ENCODE measurements at regions not wholly inside any gene's neighbourhood (a gene's known extent, or its start where the extent isn't known, plus 50 kb on each side); places are given as distances from the start of the nearest gene placed in this dataset.

GRCh38 chr7:53428045-53428444 lies 392.6 kb downstream of the POM121L12 start (continued):
- TF ChIP-seq NR3C1 (CRISPR knock-in tag; conservative IDR thresholded peaks at IDR 0.05; ENCODE audit: low read depth) (no peak), FOXK1 (CRISPR knock-in tag; IDR thresholded peaks at IDR 0.05) (no peak), ELF4 (CRISPR knock-in tag; IDR thresholded peaks at IDR 0.05; ENCODE audit: low read depth) (no peak)

GRCh38 chr7:53431901-53432300 lies 396.5 kb downstream of the POM121L12 start:
- Mint-ChIP-seq H3K27ac (no peak overlapping the region), H3K4me1 (no peaks in the 10 kb centered on the region), H3K9me3 (peaks cover 10% of the 10 kb centered on the region), H3K27me3 (ENCODE audit: low read depth) (no peaks in the 10 kb centered on the region), H3K36me3 (peaks cover 3% of the 10 kb centered on the region), H3K4me3 (no peak overlapping the region)
- ChIA-PET POLR2A (no interaction called here), CTCF (no interaction called here)
- no peak for ATAC-seq
- DNase-seq (ENCODE audit: low spot score), result no peak
- TF ChIP-seq ZBTB21 (CRISPR knock-in tag; IDR thresholded peaks at IDR 0.05; ENCODE audit: borderline replicate concordance), result no peak
- no peak for TF ChIP-seq PRRX2 (CRISPR knock-in tag; IDR thresholded peaks at IDR 0.05)
- no peak for TF ChIP-seq HMGA2 (CRISPR knock-in tag; IDR thresholded peaks at IDR 0.05)
- no peak for TF ChIP-seq PREB (CRISPR knock-in tag; IDR thresholded peaks at IDR 0.05; ENCODE audit: borderline replicate concordance)
- TF ChIP-seq ETV6 (CRISPR knock-in tag; IDR thresholded peaks at IDR 0.05), result no peak
- TF ChIP-seq OVOL2 (CRISPR knock-in tag; IDR thresholded peaks at IDR 0.05; ENCODE audit: borderline replicate concordance), result no peak
- TF ChIP-seq ZNF232 (CRISPR knock-in tag; IDR thresholded peaks at IDR 0.05), result no peak
- TF ChIP-seq ELF4 (CRISPR knock-in tag; IDR thresholded peaks at IDR 0.05; ENCODE audit: low read depth), result no peak
- no peak for TF ChIP-seq ZBTB43 (CRISPR knock-in tag; IDR thresholded peaks at IDR 0.05)
- TF ChIP-seq RELA (CRISPR knock-in tag; IDR thresholded peaks at IDR 0.05; ENCODE audit: borderline replicate concordance), result no peak
- TF ChIP-seq ZNF138 (CRISPR knock-in tag; conservative IDR thresholded peaks at IDR 0.05), result no peak
- no peak for TF ChIP-seq ATF3 (CRISPR knock-in tag; conservative IDR thresholded peaks at IDR 0.05)
- no peak for TF ChIP-seq ARID4B (CRISPR knock-in tag; IDR thresholded peaks at IDR 0.05; ENCODE audit: borderline replicate concordance)
- TF ChIP-seq NFATC4 (CRISPR knock-in tag; IDR thresholded peaks at IDR 0.05), result no peak
- TF ChIP-seq ZMAT4 (CRISPR knock-in tag; IDR thresholded peaks at IDR 0.05), result no peak

- ChIA-PET POLR2A (no interaction called here), CTCF (no interaction called here)
- Mint-ChIP-seq H3K36me3 (no peaks in the 10 kb centered on the region), H3K27ac (no peak overlapping the region), H3K4me3 (no peak overlapping the region), H3K27me3 (ENCODE audit: low read depth) (no peaks in the 10 kb centered on the region), H3K9me3 (no peaks in the 10 kb centered on the region), H3K4me1 (no peaks in the 10 kb centered on the region)
- DNase-seq (ENCODE audit: low spot score), result no peak
- no peak for ATAC-seq
- TF ChIP-seq ZNF263 (CRISPR knock-in tag; IDR thresholded peaks at IDR 0.05; ENCODE audit: low read depth) (no peak), HMGXB4 (CRISPR knock-in tag; IDR thresholded peaks at IDR 0.05) (no peak), SP1 (CRISPR knock-in tag; conservative IDR thresholded peaks at IDR 0.05) (no peak), PRDM15 (CRISPR knock-in tag; IDR thresholded peaks at IDR 0.05) (no peak), ZMAT4 (CRISPR knock-in tag; IDR thresholded peaks at IDR 0.05) (no peak), OVOL2 (CRISPR knock-in tag; IDR thresholded peaks at IDR 0.05; ENCODE audit: borderline replicate concordance) (no peak)
Observed at GRCh38 chr7:53437336-53437735, 401.9 kb downstream of the POM121L12 start.

Measured in WTC11 (cell line).